ENCODE measurements at regions not wholly inside any gene's neighbourhood (a gene's known extent, or its start where the extent isn't known, plus 50 kb on each side); places are given as distances from the start of the nearest gene placed in this dataset.
A peak's percentile ranks its signal among the peaks of the same experiment; 100 is the strongest.

GRCh38 chr21:15162921-15163320 lies 98.1 kb upstream of the NRIP1 start:
- ATAC-seq = no peak
- H3K9me3 Mint-ChIP-seq = peaks cover 4% of the 10 kb centered on the region; the same call in 1 of the 3 replicates

More at GRCh38 chr21:15162921-15163320, 98.1 kb upstream of the NRIP1 start:
- Histone ChIP-seq H4K20me1 (replicated peaks; ENCODE audit: insufficient read depth) (no peaks in the 10 kb centered on the region), H3K4me3 (no peak overlapping the region), H3K4me2 (no peak overlapping the region), H3K4me1 (ENCODE audit: insufficient read depth) (no peaks in the 10 kb centered on the region), H2AFZ (0 out of 2 replicates have a peak overlapping the region, but pooled peaks have one; percentile 28), H3K27ac (ENCODE audit: low read depth) (no peak overlapping the region), H3F3A (replicated peaks; ENCODE audit: low read depth) (no peaks in the 10 kb centered on the region), H3K36me3 (ENCODE audit: insufficient read depth) (no peaks in the 10 kb centered on the region), H3K9me2 (ENCODE audit: insufficient read depth) (no peaks in the 10 kb centered on the region), H3K79me2 (replicated peaks; ENCODE audit: insufficient read depth) (no peaks in the 10 kb centered on the region), H3K27me3 (ENCODE audit: insufficient read depth) (no peaks in the 10 kb centered on the region)
- H3K4me1 Mint-ChIP-seq = no peaks in the 10 kb centered on the region
- H3K27me3 Mint-ChIP-seq (ENCODE audit: insufficient read depth, low read depth, poor library complexity) = no peaks in the 10 kb centered on the region
- no peak overlapping the region for H3K4me3 Mint-ChIP-seq
- H3K36me3 Mint-ChIP-seq (ENCODE audit: low read depth) = peaks cover 5% of the 10 kb centered on the region; the same call in 1 of the 3 replicates
- no peak overlapping the region for H3K27ac Mint-ChIP-seq
- no peak for DNase-seq (ENCODE audit: low spot score)
- no peak for TF ChIP-seq ETS1 (IDR thresholded peaks at IDR 0.05)
- no peak for TF ChIP-seq EZH2phosphoT487 (IDR thresholded peaks at IDR 0.05; ENCODE audit: unreplicated experiment)
- no peak for TF ChIP-seq REST (IDR thresholded peaks at IDR 0.05; ENCODE audit: unreplicated experiment)
- TF ChIP-seq JUNB (IDR thresholded peaks at IDR 0.05; ENCODE audit: unreplicated experiment) = no peak
- no peak for TF ChIP-seq ZNF331 (CRISPR knock-in tag; IDR thresholded peaks at IDR 0.05; ENCODE audit: low read depth)
- TF ChIP-seq ZNF114 (CRISPR knock-in tag; IDR thresholded peaks at IDR 0.05) = no peak
- TF ChIP-seq STAT1 (IDR thresholded peaks at IDR 0.05; ENCODE audit: unreplicated experiment) = no peak
- no peak for TF ChIP-seq EZH2 (IDR thresholded peaks at IDR 0.05; ENCODE audit: low read depth, unreplicated experiment)
- TF ChIP-seq ZNF462 (CRISPR knock-in tag; IDR thresholded peaks at IDR 0.05) = no peak
- no peak for TF ChIP-seq NANOG (IDR thresholded peaks at IDR 0.05; ENCODE audit: borderline replicate concordance)
- no peak for TF ChIP-seq POLR2AphosphoS5 (IDR thresholded peaks at IDR 0.05; ENCODE audit: low read depth)
- TF ChIP-seq CREB1 (CRISPR knock-in tag; IDR thresholded peaks at IDR 0.05; ENCODE audit: low read depth) = no peak
- TF ChIP-seq CTCF (conservative IDR thresholded peaks at IDR 0.05; ENCODE audit: low read depth in 2 of 2) = no peak

All from GM23338 (cell line).